ENCODE measurements at regions not wholly inside any gene's neighbourhood (a gene's known extent, or its start where the extent isn't known, plus 50 kb on each side); places are given as distances from the start of the nearest gene placed in this dataset.
"Not testable (repeated sequence)": the region's sequence is repeated elsewhere in the genome, so short reads cannot be mapped to it uniquely, and the experiment has no call there.

- TF ChIP-seq L3MBTL2 (conservative IDR thresholded peaks at IDR 0.05) (no peak), FOXA1 (IDR thresholded peaks at IDR 0.05) (no peak), BHLHE40 (IDR thresholded peaks at IDR 0.05; ENCODE audit: borderline replicate concordance) (no peak), CTBP1 (IDR thresholded peaks at IDR 0.05; ENCODE audit: borderline replicate concordance) (no peak), ARNT (IDR thresholded peaks at IDR 0.05) (no peak), FOXK2 (IDR thresholded peaks at IDR 0.05) (no peak), FOXM1 (IDR thresholded peaks at IDR 0.05; ENCODE audit: borderline replicate concordance) (no peak), SP1 (IDR thresholded peaks at IDR 0.05) (no peak), NFRKB (IDR thresholded peaks at IDR 0.05) (no peak), ELF4 (IDR thresholded peaks at IDR 0.05) (no peak), SUZ12 (IDR thresholded peaks at IDR 0.05) (no peak), ZNF384 (IDR thresholded peaks at IDR 0.05) (no peak), LEF1 (IDR thresholded peaks at IDR 0.05; ENCODE audit: borderline replicate concordance) (no peak), TARDBP (IDR thresholded peaks at IDR 0.05) (no peak), PKNOX1 (IDR thresholded peaks at IDR 0.05) (no peak), HDGF (IDR thresholded peaks at IDR 0.05; ENCODE audit: borderline replicate concordance) (no peak)
- DNase-seq (ENCODE audit: extremely low spot score), result no peak
- ChIA-PET CTCF (no interaction called here), POLR2A (no interaction called here)
These were observed 87.3 kb downstream of the UGT2B4 start for GRCh38 chr4:69408451-69408850.

- POLR2A ChIA-PET; DNase-seq (ENCODE audit: extremely low spot score); CTCF ChIA-PET: not testable (repeated sequence)
These were observed 83.7 kb downstream of the UGT2B4 start for GRCh38 chr4:69411981-69412380.

GRCh38 chr4:69424722-69425121, 71.0 kb downstream of the UGT2B4 start:
- CTCF ChIA-PET; POLR2A ChIA-PET; DNase-seq (ENCODE audit: extremely low spot score): not testable (repeated sequence)

Measured in HEK293T (cell line).